Nephron (organoid): ENCODE measurements at regions not wholly inside any gene's neighbourhood (a gene's known extent, or its start where the extent isn't known, plus 50 kb on each side); places are given as distances from the start of the nearest gene placed in this dataset.
"Not testable (repeated sequence)": the region's sequence is repeated elsewhere in the genome, so short reads cannot be mapped to it uniquely, and the experiment has no call there.

Experiments used
- H3K27ac Mint-ChIP-seq, 3 experiments: 2 replicates each; pipeline ENCODE4 v1.8.0; 2020; ENCODE audit warnings: mixed read lengths in 3 of 3, mild to moderate bottlenecking in 2 of 3, moderate library complexity in 1 of 3
- H3K27me3 Mint-ChIP-seq: 2 replicates; pipeline ENCODE4 v1.8.0; 2021; ENCODE audit warnings: low read depth, mild to moderate bottlenecking, moderate library complexity, mixed read lengths
- H3K36me3 Mint-ChIP-seq: 2 replicates; pipeline ENCODE4 v1.8.0; 2020; ENCODE audit warnings: low read depth, mixed read lengths
- H3K4me1 Mint-ChIP-seq: 2 replicates; pipeline ENCODE4 v1.8.0; 2020; ENCODE audit warnings: mixed read lengths
- H3K4me3 Mint-ChIP-seq, 3 experiments: 2 replicates each; pipeline ENCODE4 v1.8.0; 2020; ENCODE audit warnings: mild to moderate bottlenecking in 3 of 3, mixed read lengths in 3 of 3, moderate library complexity in 2 of 3
- H3K9me3 Mint-ChIP-seq: 2 replicates; pipeline ENCODE4 v1.8.0; 2020; ENCODE audit warnings: mixed read lengths
- CTCF ChIP-seq, 3 experiments: fragments of 200-600 bp; sonication (generic); IDR thresholded peaks; one replicate each; pipeline ENCODE4 v1.5.0; 2021; ENCODE audit warnings: antibody characterized with exemption in 3 of 3; ENCODE audit not compliant: unreplicated experiment in 3 of 3

GRCh38 chr5:145403992-145404391, 431.1 kb downstream of the PRELID2 start:
- Mint-ChIP-seq H3K4me1 (no peaks in the 10 kb centered on the region), H3K36me3 (no peaks in the 10 kb centered on the region), H3K27me3 (peaks cover 4% of the 10 kb centered on the region), H3K27ac (no peak overlapping the region), H3K9me3 (peaks cover 18% of the 10 kb centered on the region), H3K4me3 (no peak overlapping the region)
- no peak for TF ChIP-seq CTCF (IDR thresholded peaks at IDR 0.05; ENCODE audit: unreplicated experiment in 3 of 3)

- H3K27ac Mint-ChIP-seq: no peak overlapping the region
- H3K27me3 Mint-ChIP-seq: peaks cover 4% of the 10 kb centered on the region
- no peaks in the 10 kb centered on the region for H3K36me3 Mint-ChIP-seq
- no peaks in the 10 kb centered on the region for H3K9me3 Mint-ChIP-seq
- no peak for TF ChIP-seq CTCF (IDR thresholded peaks at IDR 0.05; ENCODE audit: unreplicated experiment in 3 of 3)
- H3K4me3 Mint-ChIP-seq: no peak overlapping the region
- no peaks in the 10 kb centered on the region for H3K4me1 Mint-ChIP-seq
These were observed 438.3 kb downstream of the PRELID2 start for GRCh38 chr5:145396888-145397287.

- H3K4me1 Mint-ChIP-seq, H3K36me3 Mint-ChIP-seq, H3K27ac Mint-ChIP-seq, H3K9me3 Mint-ChIP-seq, H3K27me3 Mint-ChIP-seq, H3K4me3 Mint-ChIP-seq: not testable (repeated sequence)
These were observed 440.0 kb downstream of the PRELID2 start for GRCh38 chr5:145395151-145395550.

GRCh38 chr5:145393426-145393825, 441.7 kb downstream of the PRELID2 start:
- H3K9me3 Mint-ChIP-seq: no peaks in the 10 kb centered on the region
- H3K36me3 Mint-ChIP-seq: no peaks in the 10 kb centered on the region
- no peak overlapping the region for H3K4me3 Mint-ChIP-seq
- H3K27ac Mint-ChIP-seq: no peak overlapping the region
- no peak for TF ChIP-seq CTCF (IDR thresholded peaks at IDR 0.05; ENCODE audit: unreplicated experiment in 3 of 3)
- no peaks in the 10 kb centered on the region for H3K27me3 Mint-ChIP-seq
- no peaks in the 10 kb centered on the region for H3K4me1 Mint-ChIP-seq

GRCh38 chr5:145389047-145389446, 446.1 kb downstream of the PRELID2 start:
- no peaks in the 10 kb centered on the region for H3K36me3 Mint-ChIP-seq
- no peak overlapping the region for H3K27ac Mint-ChIP-seq
- no peaks in the 10 kb centered on the region for H3K4me1 Mint-ChIP-seq
- TF ChIP-seq CTCF (IDR thresholded peaks at IDR 0.05; ENCODE audit: unreplicated experiment in 3 of 3): no peak
- H3K9me3 Mint-ChIP-seq: no peaks in the 10 kb centered on the region
- H3K4me3 Mint-ChIP-seq: no peak overlapping the region
- H3K27me3 Mint-ChIP-seq: no peaks in the 10 kb centered on the region

- Mint-ChIP-seq H3K4me3 (no peak overlapping the region), H3K4me1 (no peaks in the 10 kb centered on the region), H3K9me3 (peaks cover 8% of the 10 kb centered on the region), H3K27ac (no peak overlapping the region), H3K27me3 (no peaks in the 10 kb centered on the region), H3K36me3 (no peaks in the 10 kb centered on the region)
- TF ChIP-seq CTCF (IDR thresholded peaks at IDR 0.05; ENCODE audit: unreplicated experiment in 3 of 3): no peak
These were observed 449.9 kb downstream of the PRELID2 start for GRCh38 chr5:145385276-145385675.
